ENCODE measurements at regions not wholly inside any gene's neighbourhood (a gene's known extent, or its start where the extent isn't known, plus 50 kb on each side); places are given as distances from the start of the nearest gene placed in this dataset.
"Not testable (repeated sequence)": the region's sequence is repeated elsewhere in the genome, so short reads cannot be mapped to it uniquely, and the experiment has no call there.

DNA sequence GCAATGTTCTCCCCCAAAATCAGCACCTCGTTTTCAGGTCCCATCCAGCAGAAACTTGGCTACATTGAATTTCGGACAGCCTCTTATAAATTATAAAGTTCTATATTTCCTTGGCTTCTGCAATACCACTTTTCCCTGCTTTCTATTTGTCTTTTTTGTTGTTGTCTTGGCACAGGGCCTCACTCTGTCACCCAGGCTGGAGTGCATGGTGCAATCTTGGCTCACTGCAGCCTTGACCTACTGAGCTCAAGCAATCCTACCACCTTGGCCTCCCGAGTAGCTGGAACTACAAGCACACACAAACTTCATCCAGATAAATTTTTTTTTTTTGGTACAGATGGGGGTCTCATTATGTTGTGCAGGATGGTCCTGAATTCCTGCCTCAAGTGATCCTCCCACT lies 55.3 kb upstream of the HECW1 start:
- Mint-ChIP-seq H3K36me3 (ENCODE audit: insufficient read depth) (no peaks in the 10 kb centered on the region), H3K4me1 (no peaks in the 10 kb centered on the region), H3K4me3 (no peak overlapping the region)

DNA sequence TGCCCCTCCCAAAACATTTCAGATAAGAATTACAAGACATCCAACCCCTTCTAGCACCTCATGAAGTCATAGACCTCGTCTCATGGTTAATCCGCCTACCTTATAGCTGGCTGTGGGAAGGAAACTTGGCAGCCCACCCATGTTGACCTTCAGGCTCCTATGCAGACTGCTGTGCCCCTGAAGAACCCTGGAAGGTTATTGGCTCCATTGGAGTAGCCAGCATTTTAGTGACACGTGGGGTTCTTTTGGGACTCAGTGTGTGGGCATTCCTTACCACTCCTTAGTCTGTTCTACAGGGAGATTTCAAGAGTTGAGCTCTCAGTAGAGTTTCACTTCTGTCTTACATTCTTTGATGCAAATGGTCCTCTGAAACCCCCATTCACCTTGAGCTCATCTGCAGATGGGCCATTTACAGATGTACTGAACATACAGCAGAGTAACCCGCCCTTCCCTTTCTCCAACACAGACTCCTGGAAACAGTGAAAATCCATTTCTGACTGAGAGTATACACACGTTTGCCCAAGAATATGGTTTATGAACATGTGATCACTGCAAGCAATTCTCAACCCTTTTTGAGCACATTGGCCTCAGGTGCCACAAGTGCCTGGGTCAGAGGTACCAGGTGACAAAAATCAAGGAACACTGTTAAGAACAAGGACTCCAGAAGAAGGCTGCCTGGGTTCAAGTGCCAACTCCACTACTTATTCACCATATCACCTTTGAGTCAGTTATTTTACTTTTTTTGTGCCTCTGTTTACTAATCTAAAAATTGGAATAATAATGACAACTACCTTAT lies 54.0 kb upstream of the HECW1 start:
- DNase-seq (ENCODE audit: low spot score in 2 of 2) (no peak), ATAC-seq (replicated peaks; ENCODE audit: extremely low read depth, poor library complexity, severe bottlenecking) (no peak)
- no peak overlapping the region for H3K4me3 Mint-ChIP-seq
- no peaks in the 10 kb centered on the region for H3K36me3 Mint-ChIP-seq (ENCODE audit: insufficient read depth)
- no peaks in the 10 kb centered on the region for H3K4me1 Mint-ChIP-seq
- peaks cover 20% of the 10 kb centered on the region for H3K27me3 Mint-ChIP-seq
- no peaks in the 10 kb centered on the region for H3K9me3 Mint-ChIP-seq
- H3K27ac Mint-ChIP-seq (ENCODE audit: low read depth): no peak overlapping the region

More for the DNA sequence above, 55.3 kb upstream of the HECW1 start:
- no peak overlapping the region for H3K27ac Mint-ChIP-seq (ENCODE audit: low read depth)
- no peak for ATAC-seq (replicated peaks; ENCODE audit: extremely low read depth, poor library complexity, severe bottlenecking)
- no peak for DNase-seq (ENCODE audit: low spot score in 2 of 2)
- no peaks in the 10 kb centered on the region for H3K9me3 Mint-ChIP-seq
- peaks cover 20% of the 10 kb centered on the region for H3K27me3 Mint-ChIP-seq

DNA sequence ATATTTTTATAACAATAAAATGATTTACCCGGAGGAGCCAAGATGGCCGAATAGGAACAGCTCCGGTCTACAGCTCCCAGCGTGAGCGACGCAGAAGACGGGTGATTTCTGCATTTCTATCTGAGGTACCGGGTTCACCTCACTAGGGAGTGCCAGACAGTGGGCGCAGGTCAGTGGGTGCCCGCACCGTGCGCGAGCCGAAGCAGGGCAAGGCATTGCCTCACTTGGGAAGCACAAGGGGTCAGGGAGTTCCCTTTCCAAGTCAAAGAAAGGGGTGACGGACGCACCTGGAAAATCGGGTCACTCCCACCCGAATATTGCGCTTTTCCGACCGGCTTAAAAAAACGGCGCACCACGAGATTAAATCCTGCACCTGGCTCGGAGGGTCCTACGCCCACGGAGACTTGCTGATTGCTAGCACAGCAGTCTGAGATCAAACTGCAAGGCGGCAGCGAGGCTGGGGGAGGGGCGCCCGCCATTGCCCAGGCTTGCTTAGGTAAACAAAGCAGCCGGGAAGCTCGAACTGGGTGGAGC lies 53.3 kb upstream of the HECW1 start:
- H3K36me3 Mint-ChIP-seq (ENCODE audit: insufficient read depth); DNase-seq (ENCODE audit: low spot score in 2 of 2); H3K27ac Mint-ChIP-seq (ENCODE audit: low read depth); H3K4me3 Mint-ChIP-seq; ATAC-seq (replicated peaks; ENCODE audit: extremely low read depth, poor library complexity, severe bottlenecking); H3K9me3 Mint-ChIP-seq; H3K4me1 Mint-ChIP-seq: not testable (repeated sequence)
- H3K27me3 Mint-ChIP-seq: peaks cover 20% of the 10 kb centered on the region

Data from central memory CD8-positive, alpha-beta T cell (primary cell).